ENCODE measurements at regions not wholly inside any gene's neighbourhood (a gene's known extent, or its start where the extent isn't known, plus 50 kb on each side); places are given as distances from the start of the nearest gene placed in this dataset.

GRCh38 chr13:89980896-89981295 lies 1366.6 kb upstream of the MIR17HG start:
- POLR2A ChIA-PET: no interaction called here
- TF ChIP-seq FOXS1 (CRISPR knock-in tag; IDR thresholded peaks at IDR 0.05) (no peak), MYC (IDR thresholded peaks at IDR 0.05; ENCODE audit: borderline replicate concordance, low read length) (no peak), ZFP36 (IDR thresholded peaks at IDR 0.05; ENCODE audit: borderline replicate concordance, partially characterized antibody) (no peak)
- CTCF ChIA-PET: no interaction called here
- H3K4me2 ChIP-seq: no peak overlapping the region
- H3K4me1 ChIP-seq: no peaks in the 10 kb centered on the region
- H3K27ac ChIP-seq: no peak overlapping the region
- FAIRE-seq (peak; percentile 73), DNase-seq (ENCODE audit: low read depth in 1 of 2, low spot score in 1 of 2) (no peak), ATAC-seq (no peak)
- no peak overlapping the region for H3K4me3 ChIP-seq
- H3K9me3 ChIP-seq: no peaks in the 10 kb centered on the region

- Histone ChIP-seq H3K27ac (no peak overlapping the region), H3K4me2 (peak overlapping the region; percentile 42; the same call in 1 of the 3 replicates), H3K4me1 (no peaks in the 10 kb centered on the region), H3K4me3 (no peak overlapping the region), H3K9me3 (no peaks in the 10 kb centered on the region)
- ChIA-PET CTCF (no interaction called here), POLR2A (no interaction called here)
- 22% methylated on average over 5 of the region's 5 CpGs for WGBS (ENCODE audit: missing lambda C conversion rate)
- FAIRE-seq (no peak), ATAC-seq (no peak), DNase-seq (ENCODE audit: low read depth in 1 of 2, low spot score in 1 of 2) (peak in 1 of 2 experiments; percentile 0)
- TF ChIP-seq EP300 (IDR thresholded peaks at IDR 0.05) (no peak), ZC3H11A (IDR thresholded peaks at IDR 0.05) (no peak), JUNB (IDR thresholded peaks at IDR 0.05) (no peak), CHD4 (IDR thresholded peaks at IDR 0.05; ENCODE audit: borderline replicate concordance) (no peak), BCL3 (IDR thresholded peaks at IDR 0.05) (no peak), CBX8 (IDR thresholded peaks at IDR 0.05) (no peak)
Measured at GRCh38 chr13:89982407-89983095, 1364.9 kb upstream of the MIR17HG start.

GRCh38 chr13:89988206-89988605 lies 1359.3 kb upstream of the MIR17HG start:
- CTCF ChIA-PET: no interaction called here
- FAIRE-seq: no peak

GRCh38 chr13:90003566-90003965 lies 1343.9 kb upstream of the MIR17HG start:
- 95% methylated on average over 3 of the region's 3 CpGs for WGBS (ENCODE audit: missing lambda C conversion rate)
- CTCF ChIA-PET: no interaction called here
- no peaks in the 10 kb centered on the region for H3K9me3 ChIP-seq

More at GRCh38 chr13:89988206-89988605, 1359.3 kb upstream of the MIR17HG start:
- Histone ChIP-seq H3K27ac (no peak overlapping the region), H3K4me1 (no peaks in the 10 kb centered on the region), H3K4me2 (no peak overlapping the region), H3K9me3 (no peaks in the 10 kb centered on the region), H3K4me3 (no peak overlapping the region)
- DNase-seq (ENCODE audit: low read depth in 1 of 2, low spot score in 1 of 2): no peak
- POLR2A ChIA-PET: no interaction called here
- no peak for ATAC-seq
- TF ChIP-seq HDAC2 (IDR thresholded peaks at IDR 0.05): no peak
- no peak for TF ChIP-seq CBX2 (IDR thresholded peaks at IDR 0.05; ENCODE audit: borderline replicate concordance, low read depth)
- TF ChIP-seq REST (IDR thresholded peaks at IDR 0.05): no peak
- TF ChIP-seq FOSB (CRISPR knock-in tag; IDR thresholded peaks at IDR 0.05): no peak
- WGBS (ENCODE audit: missing lambda C conversion rate): 70% methylated on average over 4 of the region's 4 CpGs

More at GRCh38 chr13:90003566-90003965, 1343.9 kb upstream of the MIR17HG start:
- TF ChIP-seq NFE2L2 (conservative IDR thresholded peaks at IDR 0.05; ENCODE audit: low read length): no peak
- no peak for TF ChIP-seq CEBPB (IDR thresholded peaks at IDR 0.05)
- no peak for TF ChIP-seq JUN (IDR thresholded peaks at IDR 0.05)
- TF ChIP-seq POLR2A (IDR thresholded peaks at IDR 0.05; ENCODE audit: low read length): no peak
- TF ChIP-seq RARB (CRISPR knock-in tag; IDR thresholded peaks at IDR 0.05): no peak
- TF ChIP-seq KDM5A (IDR thresholded peaks at IDR 0.05): no peak
- TF ChIP-seq RNF2 (IDR thresholded peaks at IDR 0.05; ENCODE audit: borderline replicate concordance, low read depth): no peak
- no peak for TF ChIP-seq HDAC2 (IDR thresholded peaks at IDR 0.05)
- no peak for TF ChIP-seq EHF (CRISPR knock-in tag; IDR thresholded peaks at IDR 0.05)
- no peak for TF ChIP-seq ZNF302 (CRISPR knock-in tag; IDR thresholded peaks at IDR 0.05)
- no peak for TF ChIP-seq TP53 (CRISPR knock-in tag; IDR thresholded peaks at IDR 0.05)
- no peak for TF ChIP-seq EP300 (IDR thresholded peaks at IDR 0.05)
- TF ChIP-seq CBX8 (IDR thresholded peaks at IDR 0.05): no peak
- TF ChIP-seq USF2 (IDR thresholded peaks at IDR 0.05): no peak
- TF ChIP-seq MAX (IDR thresholded peaks at IDR 0.05): no peak
- Histone ChIP-seq H3K27ac (no peak overlapping the region), H3K4me3 (no peak overlapping the region), H3K4me2 (no peak overlapping the region), H3K4me1 (no peaks in the 10 kb centered on the region)
- no peak for FAIRE-seq
- DNase-seq (ENCODE audit: low read depth in 1 of 2, low spot score in 1 of 2): no peak
- no peak for ATAC-seq
- POLR2A ChIA-PET: no interaction called here
